Neuron (in vitro differentiated cells): ENCODE measurements at regions not wholly inside any gene's neighbourhood (a gene's known extent, or its start where the extent isn't known, plus 50 kb on each side); places are given as distances from the start of the nearest gene placed in this dataset.

Source experiments
- H2AFZ ChIP-seq: one replicate; pipeline ENCODE4 v1.6.1; 2013; ENCODE audit warnings: low read depth, mild to moderate bottlenecking, inconsistent platforms, low read length, moderate library complexity
- H3K27me3 ChIP-seq: one replicate; pipeline ENCODE4 v1.6.1; 2013; ENCODE audit warnings: low read length; ENCODE audit not compliant: insufficient read depth
- H3K36me3 ChIP-seq: one replicate; pipeline ENCODE4 v1.6.1; 2013; ENCODE audit warnings: low read length; ENCODE audit not compliant: insufficient read depth
- H3K4me1 ChIP-seq: one replicate; pipeline ENCODE4 v1.6.1; 2013; ENCODE audit warnings: low read length; ENCODE audit not compliant: insufficient read depth
- H3K4me3 ChIP-seq: 2 replicates; pipeline ENCODE4 v1.5.1; 2013; ENCODE audit warnings: mild to moderate bottlenecking, low read length, moderate library complexity
- H3K9me3 ChIP-seq: one replicate; pipeline ENCODE4 v1.6.1; 2013; ENCODE audit warnings: low read length

DNA sequence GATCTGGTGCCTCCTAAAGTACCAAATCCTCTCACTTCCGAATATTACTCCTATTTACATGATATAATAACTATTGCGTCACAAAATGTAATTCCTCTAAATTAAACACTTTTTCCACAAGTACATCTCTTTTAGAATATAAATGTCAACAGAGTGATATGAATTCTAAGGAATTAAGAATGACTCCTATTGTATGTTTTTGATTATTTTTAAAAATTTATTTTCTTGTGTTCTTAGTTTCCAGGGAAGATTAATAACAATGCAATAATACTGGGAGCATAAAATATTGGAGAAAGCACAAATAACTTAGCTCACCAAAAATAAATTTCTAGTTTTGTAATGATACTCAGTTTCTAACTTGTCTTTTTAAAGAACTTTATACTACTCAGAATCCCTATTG is 184.9 kb downstream of the PCDH18 start:
- Histone ChIP-seq H2AFZ (no peak overlapping the region), H3K27me3 (no peaks in the 10 kb centered on the region), H3K9me3 (no peaks in the 10 kb centered on the region), H3K4me3 (no peak overlapping the region), H3K4me1 (no peaks in the 10 kb centered on the region), H3K36me3 (no peaks in the 10 kb centered on the region)

DNA sequence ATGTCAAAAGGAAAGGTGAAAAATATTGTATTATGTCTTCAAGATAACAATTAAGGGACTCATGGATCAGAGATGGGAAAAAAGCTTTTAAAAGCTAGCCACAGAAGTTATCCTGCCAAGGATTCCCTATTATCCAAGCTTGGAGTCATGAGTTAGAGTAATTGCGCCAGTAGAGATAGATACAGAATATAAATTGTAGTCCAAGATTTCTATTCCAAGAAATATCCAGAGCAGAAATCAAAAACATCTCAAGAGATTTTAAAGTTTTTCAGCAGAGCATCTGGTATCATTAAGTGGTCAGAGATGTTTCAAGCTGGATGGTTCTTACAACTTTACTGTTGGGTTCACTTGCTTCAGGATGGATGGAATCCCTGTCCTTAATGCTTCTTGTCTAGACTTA is 186.7 kb downstream of the PCDH18 start:
- Histone ChIP-seq H3K4me1 (no peaks in the 10 kb centered on the region), H3K9me3 (no peaks in the 10 kb centered on the region), H2AFZ (no peak overlapping the region), H3K4me3 (no peak overlapping the region), H3K36me3 (no peaks in the 10 kb centered on the region), H3K27me3 (no peaks in the 10 kb centered on the region)

DNA sequence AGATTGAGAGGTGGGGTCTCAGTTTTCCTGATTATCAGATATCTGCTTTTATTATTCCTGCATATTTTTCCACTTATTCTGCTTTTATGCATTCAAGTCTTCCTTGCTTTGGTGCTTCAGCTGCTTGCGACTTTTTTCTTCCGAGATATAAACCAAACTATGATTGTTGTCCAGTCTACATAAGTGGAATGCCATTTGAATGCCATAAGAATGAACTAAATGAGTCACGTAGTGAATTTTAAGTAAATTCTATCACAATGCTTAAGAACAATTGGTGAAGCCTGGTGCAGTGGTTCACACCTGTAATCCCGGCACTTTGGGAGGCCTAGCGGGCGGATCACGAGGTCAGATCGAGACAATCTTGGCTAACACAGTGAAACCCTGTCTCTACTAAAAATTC is 189.1 kb downstream of the PCDH18 start:
- H3K4me3 ChIP-seq = no peak overlapping the region
- H3K9me3 ChIP-seq = no peaks in the 10 kb centered on the region
- H3K36me3 ChIP-seq = no peaks in the 10 kb centered on the region
- no peaks in the 10 kb centered on the region for H3K4me1 ChIP-seq
- no peaks in the 10 kb centered on the region for H3K27me3 ChIP-seq
- no peak overlapping the region for H2AFZ ChIP-seq

DNA sequence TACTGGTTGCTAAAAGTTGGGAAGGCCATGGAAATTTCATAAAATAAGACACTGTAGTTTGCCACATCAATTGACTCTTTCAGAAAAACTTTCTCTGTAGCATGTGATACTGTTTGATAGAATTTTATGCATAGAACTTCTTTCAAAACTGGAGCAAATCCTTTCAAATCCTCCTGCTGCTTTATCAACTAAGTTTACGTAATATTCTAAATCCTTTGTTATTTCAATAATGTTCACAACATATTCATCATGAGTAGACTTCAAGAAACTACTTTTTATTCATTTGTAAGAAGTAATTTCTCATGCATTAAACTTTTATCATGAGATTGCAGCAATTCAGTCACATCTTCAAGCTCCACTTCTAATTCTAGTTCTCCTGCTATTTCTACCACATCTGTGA is 199.3 kb downstream of the PCDH18 start:
- no peaks in the 10 kb centered on the region for H3K36me3 ChIP-seq
- no peaks in the 10 kb centered on the region for H3K27me3 ChIP-seq
- no peaks in the 10 kb centered on the region for H3K4me1 ChIP-seq
- H3K9me3 ChIP-seq = no peaks in the 10 kb centered on the region
- no peak overlapping the region for H3K4me3 ChIP-seq
- no peak overlapping the region for H2AFZ ChIP-seq

DNA sequence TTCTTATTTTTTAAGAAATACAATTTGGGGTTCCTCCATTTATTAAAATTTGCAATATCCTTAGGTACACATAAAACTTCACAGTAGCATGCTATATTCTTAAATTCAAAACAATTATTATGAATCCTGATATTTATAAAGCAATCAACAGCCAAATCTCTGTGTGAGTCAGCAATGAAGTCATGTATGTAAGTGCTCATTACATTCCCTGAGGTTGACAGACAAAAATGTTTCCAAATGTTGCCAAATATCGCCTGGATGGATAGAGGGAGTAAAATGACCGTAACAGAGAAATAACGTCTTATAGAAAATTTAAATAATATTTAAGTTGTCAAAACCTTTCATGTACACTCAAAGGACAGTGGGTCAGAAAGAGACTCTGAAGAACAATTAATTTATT is 220.0 kb downstream of the PCDH18 start:
- Histone ChIP-seq H3K4me1 (no peaks in the 10 kb centered on the region), H2AFZ (no peak overlapping the region), H3K27me3 (no peaks in the 10 kb centered on the region), H3K4me3 (no peak overlapping the region), H3K36me3 (no peaks in the 10 kb centered on the region), H3K9me3 (no peaks in the 10 kb centered on the region)

DNA sequence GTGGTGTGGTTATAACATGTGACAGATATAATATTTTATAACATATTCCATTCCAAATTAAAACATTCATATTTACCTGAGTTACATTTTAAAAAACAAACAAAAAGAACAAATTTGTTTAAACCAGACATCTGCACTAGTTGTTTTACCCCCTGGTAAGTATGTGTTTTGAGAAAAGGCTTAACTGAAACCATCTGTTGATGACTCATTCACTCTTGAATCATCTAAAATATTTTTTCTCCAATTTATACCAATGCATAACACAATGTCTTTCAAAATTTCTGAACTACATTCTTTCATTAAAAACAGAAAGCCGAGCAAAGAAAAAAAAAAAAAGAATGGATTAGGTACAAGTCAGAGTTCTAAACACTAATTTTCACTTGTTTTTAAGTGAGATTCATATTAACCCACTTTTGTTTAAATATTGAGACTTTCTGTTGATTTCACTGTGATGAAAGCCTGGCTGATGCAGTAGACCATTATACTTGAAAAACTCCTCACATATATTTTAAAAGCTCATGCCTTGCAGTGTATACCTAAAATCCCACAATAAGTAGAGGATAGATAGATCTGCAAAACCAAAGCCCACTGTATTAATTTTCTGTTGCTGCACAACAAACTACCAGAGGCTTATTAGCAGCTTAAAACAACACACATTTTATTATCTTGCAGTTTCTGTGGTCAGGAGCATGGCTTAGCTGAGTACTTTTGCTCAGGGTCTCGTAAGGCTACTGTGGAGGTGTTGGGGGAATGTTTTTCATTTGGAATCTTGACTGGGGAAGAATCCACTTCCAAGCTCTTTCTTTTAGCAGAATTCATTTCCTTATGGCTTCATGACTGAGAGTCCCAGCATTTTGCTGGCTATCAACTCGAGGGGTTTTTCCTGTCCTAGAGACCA is 221.5 kb downstream of the PCDH18 start:
- H3K9me3 ChIP-seq = no peaks in the 10 kb centered on the region
- no peaks in the 10 kb centered on the region for H3K36me3 ChIP-seq
- no peak overlapping the region for H3K4me3 ChIP-seq
- H3K4me1 ChIP-seq = peaks cover 4% of the 10 kb centered on the region
- H2AFZ ChIP-seq = no peak overlapping the region
- H3K27me3 ChIP-seq = no peaks in the 10 kb centered on the region

DNA sequence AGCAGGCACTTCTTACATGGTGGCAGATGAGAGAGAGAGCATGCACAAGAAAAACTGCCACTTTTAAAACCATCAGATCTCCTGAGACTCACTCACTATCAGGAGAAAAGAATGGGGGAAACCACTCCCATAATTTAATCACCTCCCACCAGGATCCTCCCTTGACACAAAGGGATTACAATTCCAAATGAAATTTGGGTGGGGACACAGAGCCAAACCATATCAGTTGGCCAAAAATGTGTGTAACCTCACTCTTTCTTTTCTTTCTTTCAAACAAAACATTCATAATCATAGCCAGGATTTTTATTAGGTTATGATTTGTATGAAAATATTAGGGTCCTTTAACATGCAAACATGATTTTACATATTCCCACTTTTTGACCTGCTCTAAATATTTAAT is 222.1 kb downstream of the PCDH18 start:
- H3K4me1 ChIP-seq = peaks cover 4% of the 10 kb centered on the region
- no peaks in the 10 kb centered on the region for H3K9me3 ChIP-seq
- no peak overlapping the region for H3K4me3 ChIP-seq
- no peak overlapping the region for H2AFZ ChIP-seq
- no peaks in the 10 kb centered on the region for H3K27me3 ChIP-seq
- H3K36me3 ChIP-seq = no peaks in the 10 kb centered on the region

DNA sequence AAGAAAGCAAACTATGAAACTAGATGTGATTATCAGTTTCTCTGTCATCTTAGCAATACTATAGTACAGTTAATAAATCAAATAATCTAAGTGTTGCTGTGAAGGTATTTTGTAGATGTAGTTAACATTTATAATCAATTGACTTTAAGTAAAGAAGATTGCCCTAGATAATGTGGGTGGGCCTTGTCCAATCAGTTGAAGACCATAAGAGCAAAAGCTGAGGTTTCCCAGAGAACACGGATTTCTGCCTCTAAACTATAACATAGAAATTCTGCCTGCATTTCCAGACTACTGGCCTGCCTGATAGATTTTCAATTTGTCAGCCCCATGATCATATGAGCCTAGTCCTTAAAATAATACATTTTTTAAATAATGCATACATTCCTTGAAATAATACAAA is 222.9 kb downstream of the PCDH18 start:
- Histone ChIP-seq H2AFZ (no peak overlapping the region), H3K9me3 (no peaks in the 10 kb centered on the region), H3K4me1 (peaks cover 4% of the 10 kb centered on the region), H3K4me3 (no peak overlapping the region), H3K36me3 (no peaks in the 10 kb centered on the region), H3K27me3 (no peaks in the 10 kb centered on the region)

DNA sequence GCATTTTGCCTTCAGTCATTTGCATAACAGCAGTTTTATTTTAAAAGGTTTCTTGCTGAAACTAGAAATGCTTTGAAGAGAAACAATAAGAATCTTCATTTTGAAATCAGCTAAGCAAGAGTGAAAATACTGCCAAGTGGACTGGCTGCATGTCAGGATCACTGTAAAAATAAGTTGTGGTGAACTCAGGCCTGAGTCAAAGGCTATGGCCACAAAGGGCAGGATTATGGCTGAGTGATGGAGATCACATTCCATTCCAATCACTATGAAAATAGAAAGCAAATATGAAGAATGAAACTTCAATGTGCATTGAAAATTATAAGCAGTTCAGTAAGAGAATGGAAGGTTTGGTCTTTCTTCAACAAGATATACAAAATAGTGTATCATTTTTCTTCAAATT is 224.5 kb downstream of the PCDH18 start:
- Histone ChIP-seq H3K36me3 (no peaks in the 10 kb centered on the region), H3K9me3 (no peaks in the 10 kb centered on the region), H2AFZ (no peak overlapping the region), H3K4me3 (no peak overlapping the region), H3K4me1 (peaks cover 4% of the 10 kb centered on the region), H3K27me3 (no peaks in the 10 kb centered on the region)

DNA sequence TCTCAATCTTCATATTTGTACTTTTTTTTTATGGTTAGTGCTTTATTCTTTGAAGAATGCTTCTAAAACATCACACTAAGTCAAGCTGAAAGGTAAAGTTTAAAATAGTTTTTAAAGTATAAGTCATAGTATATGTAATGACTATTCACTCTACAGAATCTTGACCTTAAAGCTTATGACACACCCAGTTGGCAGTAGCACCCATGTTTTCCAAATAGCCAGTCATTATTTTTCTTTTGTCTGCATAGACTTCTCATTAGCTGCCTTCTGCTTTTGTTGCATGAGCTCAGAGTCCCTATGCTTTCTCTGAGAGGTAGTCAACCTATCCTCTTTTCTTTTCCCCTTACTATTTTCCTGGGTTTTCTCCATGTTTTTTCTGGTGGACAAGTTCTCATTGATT is 231.5 kb downstream of the PCDH18 start:
- no peaks in the 10 kb centered on the region for H3K36me3 ChIP-seq
- H2AFZ ChIP-seq = no peak overlapping the region
- H3K4me1 ChIP-seq = no peaks in the 10 kb centered on the region
- H3K27me3 ChIP-seq = no peaks in the 10 kb centered on the region
- H3K4me3 ChIP-seq = no peak overlapping the region
- no peaks in the 10 kb centered on the region for H3K9me3 ChIP-seq

DNA sequence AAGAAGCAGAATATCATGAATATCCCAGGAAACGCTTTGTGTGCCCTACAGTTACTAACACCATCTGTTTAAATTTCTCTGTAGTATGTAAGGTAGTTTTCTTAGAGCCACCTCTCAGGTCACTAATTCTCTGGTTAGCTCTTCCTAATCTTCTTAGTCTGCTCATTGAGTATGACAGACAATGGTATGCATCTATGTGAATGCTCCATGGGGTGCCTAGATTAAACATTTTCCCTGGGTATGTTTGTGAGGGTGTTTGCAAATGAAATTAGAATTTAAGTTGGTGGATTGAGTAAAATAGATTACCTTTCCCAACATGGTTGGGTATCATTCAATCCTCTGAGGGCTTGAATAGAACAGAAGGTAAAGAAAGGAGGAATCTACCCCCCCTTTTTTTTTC is 233.0 kb downstream of the PCDH18 start:
- H3K27me3 ChIP-seq = no peaks in the 10 kb centered on the region
- H2AFZ ChIP-seq = no peak overlapping the region
- no peak overlapping the region for H3K4me3 ChIP-seq
- no peaks in the 10 kb centered on the region for H3K36me3 ChIP-seq
- H3K9me3 ChIP-seq = no peaks in the 10 kb centered on the region
- no peaks in the 10 kb centered on the region for H3K4me1 ChIP-seq

DNA sequence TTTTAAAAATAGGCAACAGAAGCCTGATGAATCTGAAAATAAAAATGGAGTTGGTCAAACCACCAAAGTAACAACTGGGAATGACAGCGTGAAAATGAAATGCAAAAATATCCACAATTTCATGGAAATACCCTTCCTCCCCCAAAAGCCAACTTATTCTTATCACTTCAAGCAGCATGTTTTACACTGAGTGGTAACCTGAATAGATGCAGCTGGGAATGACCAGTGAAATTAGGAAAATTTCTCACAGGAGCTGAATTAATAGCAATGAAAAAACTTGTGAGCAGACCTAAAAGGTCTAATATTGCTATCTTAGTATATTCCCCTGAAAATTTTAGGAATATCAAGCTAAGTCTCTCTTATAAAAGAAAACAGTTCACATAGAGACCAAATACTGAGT is 239.0 kb downstream of the PCDH18 start:
- H3K36me3 ChIP-seq = no peaks in the 10 kb centered on the region
- no peaks in the 10 kb centered on the region for H3K27me3 ChIP-seq
- no peak overlapping the region for H2AFZ ChIP-seq
- no peaks in the 10 kb centered on the region for H3K4me1 ChIP-seq
- H3K9me3 ChIP-seq = no peaks in the 10 kb centered on the region
- H3K4me3 ChIP-seq = no peak overlapping the region

DNA sequence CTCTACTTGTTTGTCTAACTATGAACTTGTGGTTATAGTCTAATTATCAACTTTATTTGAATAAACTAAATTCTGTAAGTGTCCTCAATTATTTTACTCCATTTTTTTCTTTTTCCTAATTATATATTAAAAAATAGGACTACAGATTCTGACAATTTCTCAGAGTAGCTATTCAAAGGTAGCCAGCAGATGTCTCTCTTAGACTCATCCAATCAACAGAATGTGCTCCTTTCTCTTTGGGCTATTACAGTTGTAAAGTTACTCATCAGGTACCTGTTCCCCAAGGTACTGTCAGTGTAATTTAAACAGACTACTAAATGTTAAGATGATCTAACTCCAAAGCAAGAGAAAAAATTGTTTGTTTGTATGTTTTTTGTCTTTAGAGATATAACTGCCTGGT is 248.6 kb downstream of the PCDH18 start:
- H3K36me3 ChIP-seq = no peaks in the 10 kb centered on the region
- no peaks in the 10 kb centered on the region for H3K4me1 ChIP-seq
- H3K27me3 ChIP-seq = no peaks in the 10 kb centered on the region
- H3K4me3 ChIP-seq = no peak overlapping the region
- H3K9me3 ChIP-seq = no peaks in the 10 kb centered on the region
- H2AFZ ChIP-seq = no peak overlapping the region

DNA sequence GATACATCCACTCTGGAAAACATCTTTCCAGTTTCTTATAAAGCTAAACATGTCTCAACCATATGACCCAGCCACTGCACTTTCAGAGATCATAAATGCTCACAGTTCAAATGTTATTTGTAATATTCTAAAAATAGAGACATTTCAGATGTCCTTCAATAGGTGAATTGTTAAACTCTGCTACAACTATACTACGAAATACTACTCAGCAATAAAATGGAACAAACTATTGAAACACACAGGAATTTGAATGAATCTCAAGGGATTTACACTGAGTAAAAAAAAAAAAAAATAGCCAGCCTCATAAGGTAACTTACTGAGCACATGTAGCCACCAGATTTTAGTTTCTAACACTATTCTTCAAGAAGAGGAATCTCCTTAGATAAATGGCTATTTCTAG is 253.9 kb downstream of the PCDH18 start:
- H3K4me3 ChIP-seq = no peak overlapping the region
- H3K27me3 ChIP-seq = no peaks in the 10 kb centered on the region
- no peaks in the 10 kb centered on the region for H3K4me1 ChIP-seq
- H2AFZ ChIP-seq = no peak overlapping the region
- H3K36me3 ChIP-seq = no peaks in the 10 kb centered on the region
- H3K9me3 ChIP-seq = no peaks in the 10 kb centered on the region
